ENCODE measurements at regions not wholly inside any gene's neighbourhood (a gene's known extent, or its start where the extent isn't known, plus 50 kb on each side); places are given as distances from the start of the nearest gene placed in this dataset.

DNA sequence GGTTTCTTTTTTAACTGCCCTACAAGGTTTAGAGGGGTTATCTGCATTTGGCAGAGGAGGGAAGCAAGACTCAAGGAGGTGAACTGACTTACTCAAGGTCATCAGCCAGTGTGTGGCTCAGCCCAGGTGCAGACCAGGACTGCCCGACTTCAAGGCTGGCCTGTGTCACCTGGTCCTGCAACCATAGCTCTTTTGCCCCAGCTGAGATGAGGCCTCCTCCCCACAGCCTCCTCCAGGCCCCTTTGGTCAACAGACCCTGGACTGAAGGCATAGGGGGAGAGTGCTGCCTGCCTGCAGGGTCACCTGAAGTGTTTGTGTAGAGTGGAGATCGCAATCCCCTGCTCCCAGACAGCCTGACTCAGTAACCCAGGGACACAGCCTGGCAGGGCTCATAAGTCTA is 168.5 kb upstream of the GLI2 start:
- TF ChIP-seq, protein P1, sequence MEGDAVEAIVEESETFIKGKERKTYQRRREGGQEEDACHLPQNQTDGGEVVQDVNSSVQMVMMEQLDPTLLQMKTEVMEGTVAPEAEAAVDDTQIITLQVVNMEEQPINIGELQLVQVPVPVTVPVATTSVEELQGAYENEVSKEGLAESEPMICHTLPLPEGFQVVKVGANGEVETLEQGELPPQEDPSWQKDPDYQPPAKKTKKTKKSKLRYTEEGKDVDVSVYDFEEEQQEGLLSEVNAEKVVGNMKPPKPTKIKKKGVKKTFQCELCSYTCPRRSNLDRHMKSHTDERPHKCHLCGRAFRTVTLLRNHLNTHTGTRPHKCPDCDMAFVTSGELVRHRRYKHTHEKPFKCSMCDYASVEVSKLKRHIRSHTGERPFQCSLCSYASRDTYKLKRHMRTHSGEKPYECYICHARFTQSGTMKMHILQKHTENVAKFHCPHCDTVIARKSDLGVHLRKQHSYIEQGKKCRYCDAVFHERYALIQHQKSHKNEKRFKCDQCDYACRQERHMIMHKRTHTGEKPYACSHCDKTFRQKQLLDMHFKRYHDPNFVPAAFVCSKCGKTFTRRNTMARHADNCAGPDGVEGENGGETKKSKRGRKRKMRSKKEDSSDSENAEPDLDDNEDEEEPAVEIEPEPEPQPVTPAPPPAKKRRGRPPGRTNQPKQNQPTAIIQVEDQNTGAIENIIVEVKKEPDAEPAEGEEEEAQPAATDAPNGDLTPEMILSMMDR (conservative IDR thresholded peaks at IDR 0.05; ENCODE audit: low read depth in 2 of 2), result no peak
- TF ChIP-seq EZH2phosphoT487 (IDR thresholded peaks at IDR 0.05; ENCODE audit: unreplicated experiment), result no peak
